ENCODE measurements at regions not wholly inside any gene's neighbourhood (a gene's known extent, or its start where the extent isn't known, plus 50 kb on each side); places are given as distances from the start of the nearest gene placed in this dataset.

DNA sequence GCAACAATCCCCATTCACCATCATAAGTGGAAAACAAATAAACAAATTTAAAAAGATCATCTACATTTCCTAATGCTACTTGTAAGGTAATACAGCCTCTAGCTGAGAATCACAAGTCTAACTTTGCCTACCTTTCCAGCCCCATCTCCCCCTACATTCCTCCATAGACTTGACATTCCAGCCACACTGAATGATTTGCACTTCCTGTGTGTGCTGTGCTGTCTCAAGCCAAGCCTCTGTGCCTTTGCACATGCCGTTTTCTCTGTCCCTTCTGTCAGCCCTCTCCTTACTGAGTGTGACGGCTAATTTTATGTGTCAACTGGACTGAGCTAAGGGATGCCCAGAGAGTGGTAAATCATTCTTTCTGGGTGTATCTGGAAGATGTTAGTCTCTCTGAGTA lies 82.4 kb upstream of the MBIP start:
- TF ChIP-seq TFE3 (CRISPR knock-in tag; IDR thresholded peaks at IDR 0.05) = no peak
- no peak for TF ChIP-seq USF2 (IDR thresholded peaks at IDR 0.05; ENCODE audit: low read depth, low read length)
- TF ChIP-seq USF2 (CRISPR knock-in tag; IDR thresholded peaks at IDR 0.05; ENCODE audit: borderline replicate concordance) = no peak
- TF ChIP-seq ZBTB7A (CRISPR knock-in tag; IDR thresholded peaks at IDR 0.05) = no peak
- no peak for TF ChIP-seq ZNF274 (CRISPR knock-in tag; IDR thresholded peaks at IDR 0.05)
- TF ChIP-seq CTCF (CRISPR knock-in tag; IDR thresholded peaks at IDR 0.05) = no peak
- TF ChIP-seq ZNF513 (CRISPR knock-in tag; conservative IDR thresholded peaks at IDR 0.05) = no peak
- TF ChIP-seq ZNF883 (CRISPR knock-in tag; IDR thresholded peaks at IDR 0.05; ENCODE audit: not compliant biosample characterization) = no peak
- no peak for TF ChIP-seq FOXM1 (CRISPR knock-in tag; IDR thresholded peaks at IDR 0.05)
- TF ChIP-seq NFRKB (IDR thresholded peaks at IDR 0.05) = no peak
- no peak for TF ChIP-seq E2F1 (CRISPR knock-in tag; IDR thresholded peaks at IDR 0.05)
- no peak for TF ChIP-seq TAF1 (CRISPR knock-in tag; IDR thresholded peaks at IDR 0.05)

Measured in HepG2 (cell line).